Epidermal melanocyte (primary cell): ENCODE measurements at regions not wholly inside any gene's neighbourhood (a gene's known extent, or its start where the extent isn't known, plus 50 kb on each side); places are given as distances from the start of the nearest gene placed in this dataset.
A peak's percentile ranks its signal among the peaks of the same experiment; 100 is the strongest.
"Not testable (repeated sequence)": the region's sequence is repeated elsewhere in the genome, so short reads cannot be mapped to it uniquely, and the experiment has no call there.

Experiments
- DNase-seq: peaks from one replicate; pipeline ENCODE4 v3.0.0; 2011; ENCODE audit warnings: low spot score; ENCODE audit not compliant: insufficient read length

DNA sequence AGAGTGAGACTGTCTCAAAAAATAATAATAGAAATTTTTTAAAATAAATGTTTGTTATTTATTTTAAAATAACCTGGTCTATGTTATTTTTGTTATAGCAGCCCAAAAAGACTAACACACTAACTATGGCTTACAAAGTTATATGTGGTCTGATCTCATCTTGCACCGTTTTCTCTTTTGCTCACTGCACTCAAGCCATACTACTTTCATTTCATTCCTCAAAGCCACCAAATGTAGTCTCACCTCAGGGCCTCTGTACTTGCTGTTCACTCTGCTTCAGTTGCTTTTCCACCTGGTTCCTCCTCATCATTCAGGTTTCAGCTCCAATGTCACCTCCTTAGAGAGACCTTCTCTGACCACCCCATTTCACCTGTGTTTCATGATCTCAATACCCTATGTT, 55.2 kb upstream of the MDM1 start:
- no peak for DNase-seq

DNA sequence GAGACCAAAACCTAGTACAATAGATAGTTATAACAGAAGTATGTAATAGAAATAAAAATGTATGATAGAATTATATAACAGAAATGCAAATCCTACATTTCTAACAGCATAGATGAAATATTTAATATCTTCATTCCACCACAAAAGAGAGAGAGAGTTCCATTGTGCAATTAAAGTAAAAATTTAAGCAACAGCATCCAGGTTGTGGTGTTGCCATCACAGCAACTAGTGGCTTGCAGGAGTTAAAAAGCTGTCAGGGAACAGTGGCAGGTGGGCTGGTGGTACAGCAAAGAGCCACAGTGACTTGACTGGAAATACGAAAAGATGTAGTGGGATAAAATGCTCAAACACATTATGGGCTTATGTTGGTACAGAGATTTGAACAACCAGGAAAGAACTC, 57.1 kb upstream of the MDM1 start:
- no peak for DNase-seq

DNA sequence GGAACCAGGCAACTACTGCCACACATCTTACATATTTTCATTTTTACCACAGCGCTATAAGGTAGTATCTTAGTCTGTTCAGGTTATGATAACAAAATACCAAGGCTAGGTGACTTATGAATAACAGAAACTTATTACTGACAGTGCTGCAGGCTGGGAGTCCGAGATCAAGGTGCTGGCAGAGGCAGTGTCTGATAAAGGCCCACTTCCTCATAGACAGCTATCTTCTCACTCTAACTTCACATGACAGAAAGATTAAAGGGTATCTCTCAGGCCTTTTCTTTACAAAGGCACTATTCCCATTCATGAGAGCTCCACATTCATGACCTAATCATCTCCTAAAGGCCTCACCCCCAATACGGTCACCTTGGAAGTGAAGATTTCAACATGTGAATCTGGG, 59.8 kb upstream of the MDM1 start:
- no peak for DNase-seq

DNA sequence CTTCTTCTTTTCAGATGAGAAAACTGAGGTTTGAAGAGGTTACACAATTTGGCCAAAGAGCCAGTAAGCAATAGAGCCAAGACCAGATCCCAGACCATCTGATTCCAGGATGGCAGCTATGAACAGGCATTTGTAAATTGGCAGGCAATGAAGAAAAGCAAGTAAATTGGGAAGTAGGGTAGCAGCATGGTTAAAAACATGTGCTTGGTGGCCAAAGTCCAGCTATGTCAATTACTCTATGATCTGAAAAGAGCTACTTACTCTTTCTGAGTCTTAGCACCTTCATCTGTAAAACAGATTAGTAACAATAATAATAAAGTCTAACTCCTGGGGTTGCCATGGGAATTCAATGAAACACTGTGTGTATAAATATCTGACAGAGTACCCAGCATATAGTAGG, 60.2 kb upstream of the MDM1 start:
- no peak for DNase-seq

DNA sequence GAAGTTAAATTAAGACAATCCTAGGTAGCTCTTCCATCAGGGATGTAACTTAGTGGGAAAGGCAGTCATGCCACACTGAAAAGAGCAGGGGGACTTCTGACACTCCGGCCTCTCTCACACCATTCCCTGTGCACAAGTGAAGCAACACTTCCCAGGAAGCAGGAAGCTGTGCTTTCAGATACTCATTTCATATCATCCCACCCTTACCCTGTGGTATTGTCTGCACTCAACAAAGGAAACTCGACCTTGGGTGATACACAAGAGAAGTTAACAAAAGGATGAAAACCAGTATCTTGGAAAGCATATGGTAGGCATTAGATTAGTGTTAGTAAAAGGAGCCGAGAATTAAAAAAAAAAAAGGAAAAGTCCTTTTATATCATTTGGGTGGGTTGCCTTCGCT, 61.3 kb upstream of the MDM1 start:
- DNase-seq: no peak

DNA sequence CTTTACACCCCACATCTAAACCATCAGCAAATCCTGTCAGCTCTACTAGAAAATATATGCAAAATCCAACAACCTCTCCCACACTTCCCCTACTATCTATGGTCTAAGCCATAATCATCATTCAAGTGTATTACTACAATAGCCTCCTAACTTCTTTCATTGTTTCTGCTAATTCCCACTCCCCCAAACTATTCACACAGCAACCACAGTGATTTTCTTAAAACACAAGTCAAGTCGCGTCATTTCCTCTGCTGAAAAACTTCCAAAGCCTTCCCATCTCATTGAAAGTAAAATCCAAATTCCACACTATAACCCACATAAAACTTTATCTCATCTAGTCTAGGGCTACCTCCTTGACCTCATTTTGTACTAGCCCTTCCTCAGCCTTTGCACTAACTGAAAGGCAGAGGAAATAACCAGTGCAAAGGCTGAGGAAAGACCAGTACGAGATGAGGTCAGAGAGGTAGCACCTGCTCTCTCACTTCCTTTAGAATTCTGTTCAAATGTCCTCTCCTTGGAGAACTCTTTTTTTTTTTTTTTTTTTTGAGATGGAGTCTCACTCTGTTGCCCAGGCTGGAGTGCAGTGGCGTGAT, 65.5 kb upstream of the MDM1 start:
- no peak for DNase-seq

DNA sequence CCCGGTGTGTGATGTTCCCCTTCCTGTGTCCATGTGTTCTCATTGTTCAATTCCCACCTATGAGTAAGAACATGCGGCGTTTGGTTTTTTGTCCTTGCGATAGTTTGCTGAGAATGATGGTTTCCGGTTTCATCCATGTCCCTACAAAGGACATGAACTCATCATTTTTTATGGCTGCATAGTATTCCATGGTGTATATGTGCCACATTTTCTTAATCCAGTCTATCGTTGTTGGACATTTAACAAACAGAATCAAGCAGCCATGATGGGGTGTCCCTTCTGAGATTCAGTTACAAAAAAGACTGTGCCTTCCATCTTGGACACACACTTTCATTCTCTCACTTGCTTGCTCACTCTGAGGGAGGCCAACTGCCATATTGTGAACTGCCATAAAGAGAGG, 66.5 kb upstream of the MDM1 start:
- not testable (repeated sequence) for DNase-seq

DNA sequence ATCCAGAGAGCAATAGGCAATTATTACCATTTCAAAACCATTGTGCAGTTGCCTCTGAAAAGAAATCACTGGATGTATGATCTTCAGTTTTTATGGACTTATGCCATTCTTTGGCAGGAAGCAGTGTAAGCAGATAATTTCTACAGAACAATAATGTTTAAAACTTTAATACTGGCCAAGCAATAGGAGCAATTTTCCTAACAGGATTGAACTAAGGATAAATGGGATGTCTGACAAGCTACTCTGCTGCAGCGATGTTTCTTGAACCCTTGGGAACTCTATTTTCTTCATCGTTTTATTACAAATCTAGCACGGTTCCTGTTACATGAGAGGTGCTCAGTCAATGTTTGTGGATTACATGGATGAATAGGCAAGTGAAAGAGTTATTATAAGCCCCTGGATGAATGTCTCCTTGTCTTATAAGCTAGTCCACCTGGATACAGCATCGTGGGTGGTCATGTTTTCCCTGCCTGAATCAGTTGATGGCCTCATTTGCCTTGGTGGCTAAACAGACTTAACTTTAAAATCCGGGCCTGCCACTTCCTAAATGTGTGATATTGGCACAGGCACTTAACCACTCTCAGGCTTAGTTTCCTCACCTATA, 68.2 kb upstream of the MDM1 start:
- no peak for DNase-seq

DNA sequence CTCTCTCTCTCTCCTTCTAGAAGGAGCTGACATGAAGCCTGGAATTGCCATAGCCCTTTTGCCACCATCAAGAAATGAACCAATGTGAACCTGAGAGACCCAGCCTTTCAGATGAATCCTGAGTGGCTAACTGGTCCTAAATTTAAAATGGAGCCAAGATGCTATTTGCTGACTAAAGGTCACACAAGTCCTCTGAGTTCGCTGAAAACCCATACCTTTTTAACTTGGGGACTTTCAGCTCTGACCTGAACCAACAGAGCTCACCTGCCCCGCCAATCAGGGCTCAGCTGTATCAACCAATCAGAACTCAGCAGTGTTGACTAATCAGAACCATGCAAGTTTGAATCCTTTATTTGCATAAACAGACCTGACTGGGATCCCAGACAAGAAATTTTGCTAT, 70.3 kb upstream of the MDM1 start:
- no peak for DNase-seq

DNA sequence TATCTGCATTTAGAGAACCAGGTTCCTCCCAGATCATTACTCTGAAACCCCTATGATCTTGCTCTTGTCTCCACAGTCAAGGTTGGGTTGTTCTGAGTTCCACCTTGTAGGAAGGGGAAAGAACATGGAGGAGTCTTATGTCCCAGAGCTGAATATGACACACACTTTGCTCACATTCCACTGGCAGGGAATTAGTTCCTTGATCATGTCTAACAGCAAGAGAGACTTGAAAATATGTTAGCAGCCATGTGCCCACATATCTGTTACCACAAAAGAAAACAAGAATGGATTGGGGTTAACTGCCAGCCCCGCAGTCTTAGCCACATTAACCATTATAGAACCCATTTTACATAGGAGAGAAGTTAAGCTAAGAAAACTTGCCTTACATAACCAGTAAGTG, 71.1 kb upstream of the MDM1 start:
- no peak for DNase-seq

DNA sequence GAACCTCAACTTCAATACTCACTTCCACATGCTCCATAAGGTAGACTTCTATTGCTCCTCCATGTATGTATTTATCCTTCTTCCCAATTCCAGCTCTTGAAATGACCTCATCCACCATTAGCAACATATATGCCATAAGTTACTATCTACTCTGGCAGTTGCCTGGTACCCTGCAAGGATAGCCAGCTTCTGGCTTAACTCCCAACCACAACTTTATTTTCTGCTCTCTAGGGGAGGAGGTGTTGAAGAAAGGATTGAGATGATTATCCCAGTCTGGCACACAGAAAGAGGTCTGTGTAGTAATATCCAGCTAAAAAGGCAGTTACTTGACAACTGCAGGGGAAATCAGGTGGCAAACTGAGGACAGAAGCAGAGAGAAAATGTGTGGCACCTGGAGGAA, 71.5 kb upstream of the MDM1 start:
- DNase-seq: no peak

DNA sequence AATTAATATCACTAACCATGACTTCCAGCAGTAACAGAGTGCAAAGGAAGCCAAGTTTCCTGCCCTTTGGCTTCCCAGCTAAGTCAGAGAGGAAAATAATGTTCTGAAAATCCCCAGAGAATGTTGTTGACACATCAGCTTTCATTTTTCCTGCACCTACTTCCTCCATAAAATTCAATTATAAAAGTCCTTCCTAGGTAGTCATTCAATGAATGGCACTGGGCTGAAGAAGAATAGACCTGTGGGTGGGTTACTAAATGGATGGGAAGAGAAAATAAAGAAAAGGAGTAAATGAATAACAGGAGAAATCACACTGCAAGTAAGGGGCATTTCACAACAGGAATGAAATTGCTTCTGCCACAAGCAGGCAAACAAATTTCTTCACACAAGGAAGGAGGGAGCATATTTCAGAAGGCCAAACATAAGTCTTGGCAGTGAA, 73.2 kb upstream of the MDM1 start:
- no peak for DNase-seq

DNA sequence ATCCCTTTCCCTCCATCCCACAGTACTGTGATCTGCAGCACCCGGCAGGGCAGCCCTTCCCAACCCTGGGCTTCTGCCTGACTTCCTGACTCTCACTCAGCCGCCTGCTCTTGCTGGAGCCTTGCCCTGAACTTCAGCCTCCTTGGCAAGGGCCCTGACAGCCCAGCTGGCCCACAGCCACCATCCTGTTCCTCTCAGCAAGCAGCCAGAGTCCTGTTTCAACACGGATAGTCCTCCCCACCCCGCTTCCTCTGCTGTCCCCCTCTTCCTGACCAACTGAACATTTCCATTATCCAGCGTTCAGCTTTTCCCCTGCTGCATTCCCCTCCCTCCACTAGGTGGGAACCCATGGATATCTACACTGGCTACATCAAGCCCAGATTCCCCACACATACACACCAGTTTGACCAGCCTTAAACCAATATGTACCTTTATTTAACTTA, 74.0 kb upstream of the MDM1 start:
- peak; percentile 28 for DNase-seq

DNA sequence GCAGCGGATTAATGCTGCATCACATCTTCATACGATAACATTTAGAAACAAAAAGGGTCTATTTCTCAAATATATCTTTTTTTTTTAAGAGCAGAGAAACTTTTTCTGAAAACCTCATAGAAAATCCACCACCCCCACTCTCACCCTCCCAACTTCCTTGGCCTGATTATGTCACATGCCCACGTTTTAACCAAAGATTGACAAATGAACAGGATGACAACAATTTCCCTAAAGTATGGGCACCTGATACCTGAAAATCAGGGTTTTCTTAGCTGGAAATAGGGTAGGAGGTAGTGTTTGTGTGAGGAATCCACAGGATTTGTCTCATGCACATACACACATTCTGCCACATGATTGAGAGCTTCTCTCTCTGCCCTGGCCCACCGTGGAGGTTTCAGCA, 74.7 kb upstream of the MDM1 start:
- no peak for DNase-seq

DNA sequence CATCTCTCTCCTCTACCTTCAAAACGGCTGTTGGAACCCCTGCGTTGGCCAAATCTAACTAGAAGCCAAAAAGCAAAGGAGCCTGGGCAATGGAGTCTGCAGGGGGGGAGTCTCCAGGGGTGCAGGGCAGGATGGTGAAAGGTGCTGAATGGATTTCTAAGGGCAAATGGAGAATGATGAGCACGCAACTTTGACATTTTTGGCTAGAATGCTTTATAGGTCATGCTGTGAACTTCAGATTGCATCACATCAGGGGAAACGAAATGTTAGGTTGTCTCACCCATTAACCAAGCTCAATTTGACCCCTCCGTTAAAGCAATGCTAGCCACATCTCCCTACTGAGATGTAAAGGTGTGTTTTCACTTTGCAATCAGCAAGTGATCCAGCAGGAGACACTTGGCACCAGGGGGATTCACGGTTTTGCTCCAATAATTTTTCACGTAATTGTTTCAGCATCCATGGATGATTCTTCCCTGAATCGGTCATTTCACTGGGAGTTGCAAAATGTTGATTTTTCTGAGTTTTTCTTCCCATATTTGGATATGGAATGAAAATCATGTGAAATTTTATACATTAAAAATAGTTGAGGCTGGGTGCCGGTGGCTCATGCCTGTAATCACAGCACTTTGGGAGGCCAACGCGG, 78.0 kb upstream of the MDM1 start:
- no peak for DNase-seq

DNA sequence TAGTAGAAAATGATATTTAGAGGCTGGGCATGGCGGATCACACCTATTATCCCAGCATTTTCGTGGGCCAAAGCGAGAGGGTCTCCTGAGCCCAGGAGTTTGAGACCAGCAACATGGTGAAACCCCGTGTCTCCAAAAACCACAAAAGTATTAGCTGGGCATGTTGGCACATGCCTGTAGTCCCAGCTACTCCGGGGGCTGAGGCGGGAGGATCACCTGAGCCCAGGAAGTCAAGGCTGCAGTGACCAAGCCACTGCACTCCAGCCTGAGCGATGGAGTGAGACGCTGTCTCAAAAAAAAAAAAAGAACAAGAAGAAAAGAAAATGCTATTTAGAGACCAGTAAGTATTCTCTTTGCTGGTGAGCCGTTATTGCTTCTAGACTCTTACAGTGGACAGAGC, 79.2 kb upstream of the MDM1 start:
- no peak for DNase-seq

DNA sequence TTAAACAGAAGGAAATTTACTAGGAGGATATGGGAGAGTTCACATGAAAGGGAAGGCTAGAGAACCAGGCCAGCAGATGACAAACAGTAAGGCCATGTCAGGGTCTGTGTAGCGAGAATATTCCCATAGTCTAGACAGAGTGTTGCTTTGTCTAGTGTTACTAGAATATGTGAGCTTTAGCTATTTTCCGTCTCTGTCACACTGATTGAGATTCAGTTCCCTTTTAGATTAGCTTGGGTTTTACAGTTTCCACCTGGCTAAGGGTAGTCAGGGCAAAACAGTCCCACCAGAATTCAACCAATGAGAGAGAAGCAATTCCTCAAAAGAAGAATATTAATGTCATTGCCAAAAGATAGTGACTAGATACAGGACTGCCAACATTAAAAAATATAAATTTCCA, 82.8 kb upstream of the MDM1 start:
- DNase-seq: no peak

DNA sequence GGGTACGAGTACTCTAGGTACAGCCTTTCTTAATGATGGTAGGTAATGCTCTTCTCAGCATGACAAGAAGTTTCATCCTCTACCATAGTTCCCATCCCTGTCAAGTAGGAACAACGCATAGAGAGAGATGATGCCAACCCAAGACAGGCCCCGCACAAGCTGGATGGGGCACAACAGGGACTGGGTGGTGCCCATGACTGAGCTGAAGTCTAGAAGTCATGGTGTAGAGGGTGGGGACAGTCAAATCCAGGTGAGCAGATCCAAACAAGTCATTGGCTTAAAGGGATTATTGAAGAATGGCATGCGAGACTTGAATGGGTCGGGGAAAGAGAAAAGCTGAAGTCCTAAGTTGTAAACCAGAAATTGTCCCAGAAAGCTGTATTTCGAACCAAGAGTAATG, 84.2 kb upstream of the MDM1 start:
- DNase-seq: no peak

DNA sequence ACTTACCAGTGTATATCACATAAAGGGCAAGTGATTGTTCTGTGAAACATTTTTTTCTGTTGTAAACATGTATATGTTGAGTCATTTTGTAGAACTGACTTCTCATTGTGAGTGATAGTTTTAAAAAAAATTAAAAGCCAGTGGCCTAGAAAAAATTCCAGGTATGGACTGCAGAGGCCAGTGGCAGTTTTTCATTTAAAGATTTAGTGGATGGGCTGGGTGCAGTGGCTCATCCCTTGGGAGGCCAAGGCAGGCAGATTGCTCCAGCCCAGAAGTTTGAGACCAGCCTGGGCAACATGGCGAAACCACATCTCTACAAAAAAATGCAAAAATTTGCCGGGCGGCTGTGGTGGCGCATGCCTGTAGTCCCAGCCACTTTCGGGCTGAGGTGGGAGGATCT, 84.7 kb upstream of the MDM1 start:
- no peak for DNase-seq

DNA sequence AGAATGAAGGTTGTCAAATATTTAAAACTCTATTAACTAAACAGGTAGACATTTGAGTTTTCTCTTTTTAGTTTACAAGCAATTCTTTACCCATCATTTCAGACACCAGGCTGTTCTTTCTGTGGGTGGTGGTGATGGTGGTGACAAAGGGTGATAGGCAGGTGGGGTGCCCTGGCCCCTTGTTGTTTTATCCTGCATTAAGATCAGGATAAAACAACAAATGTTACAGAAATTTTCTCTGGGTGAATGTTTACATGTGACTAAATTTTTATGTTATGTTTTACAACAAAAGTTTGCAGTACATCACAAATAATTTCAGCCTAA, 85.9 kb upstream of the MDM1 start:
- DNase-seq: no peak

DNA sequence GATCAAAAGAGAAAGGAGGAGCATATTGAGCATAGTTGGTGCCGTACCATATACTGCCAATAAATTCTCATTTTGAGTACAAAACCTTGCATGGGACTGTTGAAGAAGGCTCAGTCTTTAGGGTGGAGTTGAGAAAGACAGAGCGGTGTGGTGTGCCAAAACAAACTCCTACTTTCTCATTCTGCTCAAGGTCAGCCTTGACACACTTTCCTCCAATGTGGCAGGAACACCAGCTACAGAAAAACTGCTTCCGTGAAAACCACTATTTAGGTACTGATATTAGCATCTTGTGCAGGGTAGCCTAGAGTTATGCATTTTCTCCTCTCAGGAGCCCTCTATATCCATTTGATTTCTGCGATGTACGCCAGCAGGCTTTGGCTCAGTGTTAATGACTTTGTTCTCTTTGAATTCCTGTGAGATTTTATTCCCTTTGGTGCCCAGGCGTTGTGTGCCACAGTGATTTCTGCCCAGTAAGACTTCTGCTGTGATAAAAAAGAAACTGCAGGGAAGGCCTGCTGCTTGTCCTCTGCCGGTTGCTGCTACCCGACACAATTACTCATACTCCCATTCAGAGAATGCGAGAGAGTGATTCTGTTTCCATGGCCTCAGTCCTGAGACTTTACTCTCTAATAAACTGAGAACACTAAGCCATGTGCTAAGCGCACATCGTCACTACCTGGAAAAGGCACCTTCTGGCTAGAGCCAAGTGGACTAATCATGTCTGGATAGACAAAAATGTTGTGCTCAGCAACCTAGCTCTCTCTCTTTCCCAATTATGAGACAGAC, 88.3 kb upstream of the MDM1 start:
- DNase-seq: no peak

DNA sequence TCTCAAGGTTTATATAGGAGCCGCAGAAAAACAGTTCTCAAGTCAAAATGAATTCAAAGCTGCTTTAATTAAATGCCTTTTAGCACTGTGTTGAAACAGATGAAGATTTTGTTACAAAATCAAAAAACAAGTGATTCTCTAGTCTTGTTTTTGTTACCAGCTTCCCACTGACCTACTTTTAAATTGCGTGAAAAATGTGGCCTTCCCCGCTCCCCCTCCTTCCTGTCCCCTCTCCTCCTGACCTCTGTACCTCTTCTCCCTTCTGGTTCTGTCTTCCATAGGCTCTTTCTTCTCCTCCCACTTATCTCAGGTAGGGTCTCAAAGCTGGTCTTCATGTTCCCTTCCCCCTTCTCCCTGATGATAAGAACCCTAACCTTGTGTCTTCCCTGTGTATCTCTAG, 90.0 kb upstream of the MDM1 start:
- DNase-seq: no peak
